Neural cell (in vitro differentiated cells): ENCODE measurements at regions not wholly inside any gene's neighbourhood (a gene's known extent, or its start where the extent isn't known, plus 50 kb on each side); places are given as distances from the start of the nearest gene placed in this dataset.

Experiments
- H2AFZ ChIP-seq: fragments of 200-600, 300-800 bp; sonication (generic), shearing (Covaris generic); 2 replicates; pipeline ENCODE4 v1.6.0; 2014; ENCODE audit warnings: low read depth, mild to moderate bottlenecking, antibody characterized with exemption, low read length, moderate library complexity
- H3F3A ChIP-seq: fragments of 200-600 bp; shearing (Covaris generic); 2 replicates; pipeline ENCODE4 v1.6.1; 2016; ENCODE audit warnings: mild to moderate bottlenecking, moderate library complexity, mixed read lengths, antibody characterized with exemption, low read length; ENCODE audit not compliant: insufficient read depth, poor library complexity, severe bottlenecking
- H3K27ac ChIP-seq: fragments of 200-600, 300-800 bp; sonication (generic), shearing (Covaris generic); 2 replicates; pipeline ENCODE4 v1.5.1; 2014; ENCODE audit warnings: mild to moderate bottlenecking, low read length, moderate library complexity
- H3K27me3 ChIP-seq: fragments of 300-800, 200-600 bp; sonication (generic), shearing (Covaris generic); 2 replicates; pipeline ENCODE4 v1.6.0; 2014; ENCODE audit warnings: mild to moderate bottlenecking, low read depth, low read length, moderate library complexity; ENCODE audit not compliant: insufficient read depth
- H3K36me3 ChIP-seq: fragments of 300-800, 200-600 bp; sonication (generic), shearing (Covaris generic); 2 replicates; pipeline ENCODE4 v1.5.1; 2014; ENCODE audit warnings: mild to moderate bottlenecking, antibody characterized with exemption, low read length, moderate library complexity; ENCODE audit not compliant: insufficient read depth
- H3K4me2 ChIP-seq: fragments of 300-800, 200-600 bp; sonication (generic), shearing (Covaris generic); 2 replicates; pipeline ENCODE4 v1.6.0; 2014; ENCODE audit warnings: mild to moderate bottlenecking, low read length
- H3K4me3 ChIP-seq: fragments of 300-800, 200-600 bp; sonication (generic), shearing (Covaris generic); 2 replicates; pipeline ENCODE4 v1.5.1; 2014; ENCODE audit warnings: mild to moderate bottlenecking, low read length, moderate library complexity
- H3K79me2 ChIP-seq: fragments of 200-600 bp; shearing (Covaris generic); replicated peaks from 2 replicates; pipeline ENCODE4 v1.6.0; 2014; ENCODE audit warnings: mild to moderate bottlenecking, low read length, moderate library complexity; ENCODE audit not compliant: insufficient read depth
- H3K9ac ChIP-seq: fragments of 300-800, 200-600 bp; sonication (generic), shearing (Covaris generic); 2 replicates; pipeline ENCODE4 v1.6.1; 2016; ENCODE audit warnings: mild to moderate bottlenecking, low read length, mixed read lengths
- H3K9me2 ChIP-seq: fragments of 200-600 bp; shearing (Covaris generic); 2 replicates; pipeline ENCODE4 v1.6.1; 2016; ENCODE audit warnings: mild to moderate bottlenecking, low read length, mixed read lengths; ENCODE audit not compliant: insufficient read depth
- H3K9me3 ChIP-seq: fragments of 200-600, 300-800 bp; sonication (generic), shearing (Covaris generic); 2 replicates; pipeline ENCODE4 v1.6.1; 2016; ENCODE audit warnings: mild to moderate bottlenecking, mixed run types, low read length, moderate library complexity, mixed read lengths
- H4K20me1 ChIP-seq: fragments of 200-600 bp; shearing (Covaris generic); 2 replicates; pipeline ENCODE4 v1.6.1; 2016; ENCODE audit warnings: mild to moderate bottlenecking, mixed run types; ENCODE audit not compliant: insufficient read depth
- CTCF ChIP-seq: fragments of 450-650 bp; IDR thresholded peaks from 2 replicates; pipeline ENCODE4 v1.5.1; 2014; ENCODE audit warnings: antibody characterized with exemption, mild to moderate bottlenecking, moderate library complexity; ENCODE audit not compliant: poor library complexity, severe bottlenecking
- EP300 ChIP-seq: fragments of 450-650 bp; conservative IDR thresholded peaks from 2 replicates; pipeline ENCODE4 v1.6.1; 2014; ENCODE audit warnings: antibody characterized with exemption, mild to moderate bottlenecking, moderate library complexity; ENCODE audit not compliant: poor library complexity, severe bottlenecking
- EZH2 ChIP-seq: fragments of 200-600, 300-800 bp; shearing (Covaris generic), sonication (generic); IDR thresholded peaks from 2 replicates; pipeline ENCODE4 v1.6.1; 2014; ENCODE audit warnings: antibody characterized with exemption, low read length, borderline replicate concordance, mild to moderate bottlenecking; ENCODE audit not compliant: insufficient read depth, poor library complexity, severe bottlenecking
- MXI1 ChIP-seq: fragments of 450-650 bp; conservative IDR thresholded peaks from 2 replicates; pipeline ENCODE4 v1.6.1; 2014; ENCODE audit warnings: antibody characterized with exemption, mild to moderate bottlenecking; ENCODE audit not compliant: poor library complexity, severe bottlenecking
- POLR2AphosphoS5 ChIP-seq: IDR thresholded peaks from 2 replicates; pipeline ENCODE4 v1.6.1; 2012
- RAD21 ChIP-seq: fragments of 450-650 bp; conservative IDR thresholded peaks from 2 replicates; pipeline ENCODE4 v1.6.1; 2014; ENCODE audit warnings: antibody characterized with exemption, mild to moderate bottlenecking, moderate library complexity
- SMC3 ChIP-seq: fragments of 450-650 bp; conservative IDR thresholded peaks from 2 replicates; pipeline ENCODE4 v1.6.1; 2014; ENCODE audit warnings: antibody characterized with exemption, mild to moderate bottlenecking, moderate library complexity; ENCODE audit not compliant: poor library complexity
- TAF1 ChIP-seq: IDR thresholded peaks from 2 replicates; pipeline ENCODE4 v1.6.1; 2012; ENCODE audit warnings: low read depth
- TF ChIP-seq, protein P1 (sequence below): IDR thresholded peaks from 2 replicates; pipeline ENCODE4 v1.6.1; 2012; ENCODE audit warnings: borderline replicate concordance

- Histone ChIP-seq H2AFZ (no peak overlapping the region), H3K9me3 (no peaks in the 10 kb centered on the region), H3K27me3 (no peaks in the 10 kb centered on the region), H3K36me3 (no peaks in the 10 kb centered on the region), H4K20me1 (no peaks in the 10 kb centered on the region), H3K9ac (no peak overlapping the region), H3K27ac (no peak overlapping the region), H3K9me2 (no peaks in the 10 kb centered on the region), H3F3A (no peaks in the 10 kb centered on the region), H3K79me2 (no peaks in the 10 kb centered on the region), H3K4me2 (no peak overlapping the region), H3K4me3 (no peak overlapping the region)
- TF ChIP-seq TAF1 (no peak), EP300 (no peak), CTCF (no peak), RAD21 (no peak), POLR2AphosphoS5 (no peak), EZH2 (no peak), MXI1 (no peak), SMC3 (no peak)
- TF ChIP-seq, protein P1, sequence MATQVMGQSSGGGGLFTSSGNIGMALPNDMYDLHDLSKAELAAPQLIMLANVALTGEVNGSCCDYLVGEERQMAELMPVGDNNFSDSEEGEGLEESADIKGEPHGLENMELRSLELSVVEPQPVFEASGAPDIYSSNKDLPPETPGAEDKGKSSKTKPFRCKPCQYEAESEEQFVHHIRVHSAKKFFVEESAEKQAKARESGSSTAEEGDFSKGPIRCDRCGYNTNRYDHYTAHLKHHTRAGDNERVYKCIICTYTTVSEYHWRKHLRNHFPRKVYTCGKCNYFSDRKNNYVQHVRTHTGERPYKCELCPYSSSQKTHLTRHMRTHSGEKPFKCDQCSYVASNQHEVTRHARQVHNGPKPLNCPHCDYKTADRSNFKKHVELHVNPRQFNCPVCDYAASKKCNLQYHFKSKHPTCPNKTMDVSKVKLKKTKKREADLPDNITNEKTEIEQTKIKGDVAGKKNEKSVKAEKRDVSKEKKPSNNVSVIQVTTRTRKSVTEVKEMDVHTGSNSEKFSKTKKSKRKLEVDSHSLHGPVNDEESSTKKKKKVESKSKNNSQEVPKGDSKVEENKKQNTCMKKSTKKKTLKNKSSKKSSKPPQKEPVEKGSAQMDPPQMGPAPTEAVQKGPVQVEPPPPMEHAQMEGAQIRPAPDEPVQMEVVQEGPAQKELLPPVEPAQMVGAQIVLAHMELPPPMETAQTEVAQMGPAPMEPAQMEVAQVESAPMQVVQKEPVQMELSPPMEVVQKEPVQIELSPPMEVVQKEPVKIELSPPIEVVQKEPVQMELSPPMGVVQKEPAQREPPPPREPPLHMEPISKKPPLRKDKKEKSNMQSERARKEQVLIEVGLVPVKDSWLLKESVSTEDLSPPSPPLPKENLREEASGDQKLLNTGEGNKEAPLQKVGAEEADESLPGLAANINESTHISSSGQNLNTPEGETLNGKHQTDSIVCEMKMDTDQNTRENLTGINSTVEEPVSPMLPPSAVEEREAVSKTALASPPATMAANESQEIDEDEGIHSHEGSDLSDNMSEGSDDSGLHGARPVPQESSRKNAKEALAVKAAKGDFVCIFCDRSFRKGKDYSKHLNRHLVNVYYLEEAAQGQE, result no peak
Measured at GRCh38 chr1:147451628-147452027, 89.7 kb upstream of the BCL9 start.

GRCh38 chr1:147452809-147453208 is 88.5 kb upstream of the BCL9 start:
- H3K36me3 ChIP-seq, result no peaks in the 10 kb centered on the region
- no peak overlapping the region for H3K4me3 ChIP-seq
- H4K20me1 ChIP-seq, result no peaks in the 10 kb centered on the region
- no peaks in the 10 kb centered on the region for H3K9me3 ChIP-seq
- no peaks in the 10 kb centered on the region for H3K27me3 ChIP-seq
- TF ChIP-seq TAF1 (no peak), EP300 (no peak), RAD21 (no peak), POLR2AphosphoS5 (no peak), SMC3 (no peak), EZH2 (no peak), MXI1 (no peak), CTCF (no peak)
- TF ChIP-seq, protein P1, result no peak
- H3K9ac ChIP-seq, result no peak overlapping the region
- no peak overlapping the region for H2AFZ ChIP-seq
- H3K4me2 ChIP-seq, result no peak overlapping the region
- H3K9me2 ChIP-seq, result no peaks in the 10 kb centered on the region
- H3F3A ChIP-seq, result no peaks in the 10 kb centered on the region
- no peak overlapping the region for H3K27ac ChIP-seq
- no peaks in the 10 kb centered on the region for H3K79me2 ChIP-seq
